NCI-H524 (cell line): ENCODE measurements at regions not wholly inside any gene's neighbourhood (a gene's known extent, or its start where the extent isn't known, plus 50 kb on each side); places are given as distances from the start of the nearest gene placed in this dataset.

ENCODE experiments used
- DNase-seq, 2 experiments: peaks; one replicate each; lab custom pipeline; 2025; lab: John Stamatoyannopoulos, UW

- DNase-seq: no peak
These were observed 280.7 kb upstream of the KLHL1 start for GRCh38 chr13:70388935-70389334.

GRCh38 chr13:70386919-70387318, 278.7 kb upstream of the KLHL1 start:
- DNase-seq: no peak

GRCh38 chr13:70385852-70386251, 277.6 kb upstream of the KLHL1 start:
- DNase-seq: no peak

- DNase-seq: no peak
These were observed 275.9 kb upstream of the KLHL1 start for GRCh38 chr13:70384156-70384555.

- no peak for DNase-seq
These were observed 272.6 kb upstream of the KLHL1 start for GRCh38 chr13:70380809-70381208.

- DNase-seq: peak; percentile 32 to 62
These were observed 267.5 kb upstream of the KLHL1 start for GRCh38 chr13:70375718-70376117.

GRCh38 chr13:70370924-70371323, 262.7 kb upstream of the KLHL1 start:
- DNase-seq: no peak

- no peak for DNase-seq
These were observed 258.5 kb upstream of the KLHL1 start for GRCh38 chr13:70366720-70367119.

- peak; percentile 23 to 50 for DNase-seq
These were observed 255.7 kb upstream of the KLHL1 start for GRCh38 chr13:70363991-70364390.

- DNase-seq: no peak
These were observed 254.7 kb upstream of the KLHL1 start for GRCh38 chr13:70362820-70363570.

- DNase-seq: no peak
These were observed 248.8 kb upstream of the KLHL1 start for GRCh38 chr13:70357031-70357430.

- DNase-seq: no peak
These were observed 244.8 kb upstream of the KLHL1 start for GRCh38 chr13:70353096-70353495.

GRCh38 chr13:70347947-70348620, 239.8 kb upstream of the KLHL1 start:
- no peak for DNase-seq

- DNase-seq: peak; percentile 9 to 42
These were observed 231.5 kb upstream of the KLHL1 start for GRCh38 chr13:70339738-70340137.

GRCh38 chr13:70338609-70339008, 230.4 kb upstream of the KLHL1 start:
- DNase-seq: no peak

GRCh38 chr13:70336866-70337265, 228.6 kb upstream of the KLHL1 start:
- no peak for DNase-seq

- DNase-seq: no peak
These were observed 225.5 kb upstream of the KLHL1 start for GRCh38 chr13:70333752-70334151.

GRCh38 chr13:70330697-70331361, 222.6 kb upstream of the KLHL1 start:
- no peak for DNase-seq

GRCh38 chr13:70324519-70324918, 216.3 kb upstream of the KLHL1 start:
- DNase-seq: no peak

- no peak for DNase-seq
These were observed 202.9 kb upstream of the KLHL1 start for GRCh38 chr13:70311191-70311590.

- peak; percentile 59 to 78 for DNase-seq
These were observed 202.3 kb upstream of the KLHL1 start for GRCh38 chr13:70310396-70311119.

GRCh38 chr13:70297189-70297616, 189.0 kb upstream of the KLHL1 start:
- no peak for DNase-seq
